Heart left ventricle (tissue), 16 donors: ENCODE measurements at regions not wholly inside any gene's neighbourhood (a gene's known extent, or its start where the extent isn't known, plus 50 kb on each side); places are given as distances from the start of the nearest gene placed in this dataset.

ENCODE experiments used
- ATAC-seq, 4 donors: fragments of 200-7000 bp; cut with Tn5 transposase; one replicate each; pipeline ENCODE4 v1.9.1; 2020 to 2022; ENCODE audit warnings: moderate library complexity in 4 of 4, mild to moderate bottlenecking in 3 of 4, moderate number of reproducible peaks in 1 of 4
- DNase-seq, 5 donors: peaks; one replicate each; pipeline ENCODE4 v3.0.0-alpha.2; 2020
- H3K27ac ChIP-seq, 12 donors: fragments of 200-600 bp; sonication (generic) in 4 of 12; one replicate each; pipeline versions ENCODE4 v1.5.0 to v1.8.0; 2016 to 2022; ENCODE audit warnings: mild to moderate bottlenecking in 2 of 12
- H3K27me3 ChIP-seq, 9 donors: fragments of 200-600 bp; sonication (generic) in 2 of 9; one replicate each; pipeline versions ENCODE4 v1.5.1 to v1.8.0; 2016 to 2022; ENCODE audit warnings: mild to moderate bottlenecking in 3 of 9
- H3K36me3 ChIP-seq, 9 donors: fragments of 200-600 bp; sonication (generic) in 2 of 9; one replicate each; pipeline versions ENCODE4 v1.5.0 to v1.8.0; 2018 to 2022; ENCODE audit warnings: mild to moderate bottlenecking in 2 of 9
- H3K4me1 ChIP-seq, 12 donors: fragments of 200-600 bp; sonication (generic) in 4 of 12; one replicate each; pipeline versions ENCODE4 v1.5.0 to v1.8.0; 2016 to 2022; ENCODE audit warnings: mild to moderate bottlenecking in 3 of 12
- H3K4me3 ChIP-seq, 12 donors: fragments of 200-600 bp; sonication (generic) in 4 of 12; one replicate each; pipeline versions ENCODE4 v1.5.0 to v1.8.0; 2017 to 2022; ENCODE audit warnings: mild to moderate bottlenecking in 9 of 12, moderate library complexity in 4 of 12
- H3K9me3 ChIP-seq, 12 donors: fragments of 200-600 bp; sonication (generic) in 4 of 12; one replicate each; pipeline versions ENCODE4 v1.5.0 to v1.8.0; 2016 to 2022; ENCODE audit warnings: mild to moderate bottlenecking in 1 of 12
- POLR2A ChIP-seq, 2 donors: fragments of 450-650 bp; IDR thresholded peaks; one replicate each; pipeline ENCODE4 v1.6.1; 2017; ENCODE audit warnings: antibody characterized with exemption in 2 of 2, mild to moderate bottlenecking in 2 of 2, moderate library complexity in 2 of 2
- WGBS, 4 donors: extraction: QIAGEN DNeasy Blood & Tissue Kit in 2 of 4; methylation state at CpG; one replicate each; pipeline versions ENCODE4 v1.1.5 to v1.1.7; 2013 to 2018; 5-methylcytosine and 5-hydroxymethylcytosine counted together
- intact Hi-C, 10 donors: fragments of 100-400 bp; cut with DNase I; formaldehyde crosslinking; loops; one replicate each; pipeline versions ENCODE4 v1.11.1 to v1.14.2; 2022
- TF ChIP-seq, protein P1 (sequence below), 12 donors: fragments of 200-600 bp; sonication (generic) in 4 of 12; IDR thresholded peaks; one replicate each; pipeline versions ENCODE4 v1.5.0 to v1.8.0; 2018 to 2022; ENCODE audit warnings: antibody characterized with exemption in 12 of 12, mild to moderate bottlenecking in 5 of 12
- donor health status: ischemic (EF 13 %, LVEDD 7.1; RV severe dilation, severe dysfunction).
- donor health status: healthy with polysubstance abuse.
- donor health status: DM: no; HTN: yes; CAD: no.
- donor health status: DM: no; HTN: no; CAD: no.
- donor health status: ischemic (EF 25% LVEDD 6.9; RV normal size, moderate dysfunction).
- donor health status: ischemic (EF 25% LVEDD 5.7; RV mildly dilated, moderate dysfunction).
- donor health status: healthy.
- donor health status: DM: yes; HTN: yes; CAD: no.
- donor health status: ischemic (EF 35%, LVEDD 5.7; RV mildly dilated, moderate dysfunction).
- donor health status: nonischemic (EF 11% LVEDD 7.7; RV severe dilation, severe dysfunction).
- donor health status: DM: yes; HTN: yes; CAD: no.
- donor health status: PGD.
- donor health status: ischemic (EF 29% LVEDD 5.4; RV normal size, mild dysfunction).
- donor health status: nonischemic (EF 23%, LVEDD 6.1; RV moderate dilation, normal function).

- 61 to 75% (median 71%) methylated on average over 3 of the region's 3 CpGs for WGBS, 4 donors
- no peak overlapping the region for H3K27ac ChIP-seq
Observed at GRCh38 chr2:139969323-139969722, 1189.1 kb upstream of the NXPH2 start.

DNA sequence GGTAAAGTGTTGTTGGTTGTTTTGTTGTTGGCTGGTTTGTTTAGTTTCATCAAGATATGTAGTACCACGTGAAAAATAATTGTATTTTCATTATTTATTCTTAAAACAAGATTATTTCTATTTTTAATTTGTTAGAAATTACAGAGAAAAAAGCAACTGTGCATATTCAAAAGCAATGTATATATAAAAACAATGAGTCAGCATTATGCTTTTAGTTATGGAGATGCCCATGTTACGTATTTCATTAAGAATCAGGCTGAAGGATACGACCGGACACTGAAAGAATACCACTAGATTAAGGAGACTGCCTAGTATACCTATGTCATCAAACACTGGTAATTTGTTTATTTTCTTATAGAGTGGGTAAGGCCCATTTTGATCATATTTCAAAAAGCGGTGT is 1188.4 kb upstream of the NXPH2 start:
- intact Hi-C loops, result no loop called here
- no peaks in the 10 kb centered on the region for H3K36me3 ChIP-seq
- ATAC-seq (no peak), DNase-seq (no peak)
- 73 to 83% (median 79%) methylated on average over 5 of the region's 5 CpGs for WGBS, 4 donors
- no peaks in the 10 kb centered on the region for H3K27me3 ChIP-seq
- H3K4me1 ChIP-seq, result no peaks in the 10 kb centered on the region
- no peak overlapping the region for H3K27ac ChIP-seq
- H3K9me3 ChIP-seq, result peaks cover 0 to 19% (median under 1%) of the 10 kb centered on the region in 12 donors
- no peak for TF ChIP-seq POLR2A (IDR thresholded peaks at IDR 0.05)
- TF ChIP-seq, protein P1, sequence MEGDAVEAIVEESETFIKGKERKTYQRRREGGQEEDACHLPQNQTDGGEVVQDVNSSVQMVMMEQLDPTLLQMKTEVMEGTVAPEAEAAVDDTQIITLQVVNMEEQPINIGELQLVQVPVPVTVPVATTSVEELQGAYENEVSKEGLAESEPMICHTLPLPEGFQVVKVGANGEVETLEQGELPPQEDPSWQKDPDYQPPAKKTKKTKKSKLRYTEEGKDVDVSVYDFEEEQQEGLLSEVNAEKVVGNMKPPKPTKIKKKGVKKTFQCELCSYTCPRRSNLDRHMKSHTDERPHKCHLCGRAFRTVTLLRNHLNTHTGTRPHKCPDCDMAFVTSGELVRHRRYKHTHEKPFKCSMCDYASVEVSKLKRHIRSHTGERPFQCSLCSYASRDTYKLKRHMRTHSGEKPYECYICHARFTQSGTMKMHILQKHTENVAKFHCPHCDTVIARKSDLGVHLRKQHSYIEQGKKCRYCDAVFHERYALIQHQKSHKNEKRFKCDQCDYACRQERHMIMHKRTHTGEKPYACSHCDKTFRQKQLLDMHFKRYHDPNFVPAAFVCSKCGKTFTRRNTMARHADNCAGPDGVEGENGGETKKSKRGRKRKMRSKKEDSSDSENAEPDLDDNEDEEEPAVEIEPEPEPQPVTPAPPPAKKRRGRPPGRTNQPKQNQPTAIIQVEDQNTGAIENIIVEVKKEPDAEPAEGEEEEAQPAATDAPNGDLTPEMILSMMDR (IDR thresholded peaks at IDR 0.05), result no peak
- no peak overlapping the region for H3K4me3 ChIP-seq

More at GRCh38 chr2:139969323-139969722, 1189.1 kb upstream of the NXPH2 start:
- H3K4me1 ChIP-seq, result no peaks in the 10 kb centered on the region
- TF ChIP-seq POLR2A (IDR thresholded peaks at IDR 0.05), result no peak
- TF ChIP-seq, protein P1 (IDR thresholded peaks at IDR 0.05), result no peak
- peaks cover 0 to 21% (median 1%) of the 10 kb centered on the region in 12 donors for H3K9me3 ChIP-seq
- ATAC-seq (no peak), DNase-seq (no peak)
- no peaks in the 10 kb centered on the region for H3K27me3 ChIP-seq
- H3K36me3 ChIP-seq, result no peaks in the 10 kb centered on the region
- intact Hi-C loops, result no loop called here
- no peak overlapping the region for H3K4me3 ChIP-seq

DNA sequence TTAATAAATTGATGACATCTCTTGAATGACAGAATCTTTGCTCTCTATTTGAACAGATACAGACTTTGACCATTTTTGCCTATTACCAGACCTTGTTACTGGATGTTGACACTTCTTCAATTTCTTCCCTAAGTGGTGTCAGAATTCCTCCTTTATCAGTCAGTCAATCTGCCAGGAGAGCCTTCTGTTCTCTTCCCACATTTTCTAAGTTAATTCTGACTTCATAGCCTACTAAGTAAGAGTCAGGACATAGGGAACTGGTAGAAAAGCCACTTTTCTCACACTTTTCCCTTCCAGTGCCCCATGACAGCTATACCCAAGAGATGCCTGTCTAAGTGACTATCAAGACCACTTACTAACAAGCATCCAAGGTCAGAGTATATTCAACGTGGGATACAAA is 1187.5 kb upstream of the NXPH2 start:
- no peak for TF ChIP-seq POLR2A (IDR thresholded peaks at IDR 0.05)
- TF ChIP-seq, protein P1 (IDR thresholded peaks at IDR 0.05), result no peak
- H3K27me3 ChIP-seq, result no peaks in the 10 kb centered on the region
- H3K4me3 ChIP-seq, result no peak overlapping the region
- WGBS, 4 donors, result 33 to 52% (median 43%) methylated on average over 1 of the region's 1 CpG
- no peak for ATAC-seq
- no peak overlapping the region for H3K27ac ChIP-seq
- intact Hi-C loops, result no loop called here
- DNase-seq, result no peak
- no peaks in the 10 kb centered on the region for H3K36me3 ChIP-seq
- H3K4me1 ChIP-seq, result no peaks in the 10 kb centered on the region
- peaks cover 0 to 9% (median 0%) of the 10 kb centered on the region in 12 donors for H3K9me3 ChIP-seq

DNA sequence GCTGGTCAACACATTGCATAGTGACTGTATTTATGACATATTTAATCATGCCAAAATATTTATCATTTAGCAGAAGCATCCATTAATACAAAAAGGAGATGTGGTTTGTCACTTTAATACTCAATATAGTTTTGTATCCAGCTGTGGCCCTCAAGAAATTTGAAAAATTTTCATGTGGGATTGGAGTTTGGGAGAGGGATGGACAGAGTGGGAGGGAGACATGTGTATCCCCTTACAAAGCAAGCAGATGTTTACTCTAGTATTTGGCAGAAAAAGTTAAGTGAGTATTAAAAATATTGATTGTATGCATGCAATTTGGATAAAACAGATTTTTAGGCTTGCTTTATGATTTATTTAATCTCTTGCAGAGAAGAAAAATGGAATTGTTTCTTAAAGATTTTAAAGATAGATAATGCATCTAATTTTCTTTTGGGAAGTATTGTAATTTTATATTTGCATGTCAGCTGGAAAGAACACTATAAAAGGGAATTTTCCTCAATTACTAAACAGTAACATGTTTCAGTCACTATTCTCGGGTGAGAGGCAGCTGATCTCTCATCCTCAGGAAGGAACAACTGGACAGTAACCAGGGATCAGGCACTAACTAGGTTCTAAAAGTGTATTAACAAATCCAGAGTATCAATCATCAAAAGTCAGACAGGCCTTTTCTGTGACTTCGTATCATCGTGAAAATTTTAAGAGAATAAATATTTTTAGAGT is 1184.7 kb upstream of the NXPH2 start:
- Histone ChIP-seq H3K27ac (no peak overlapping the region), H3K4me3 (no peak overlapping the region), H3K36me3 (no peaks in the 10 kb centered on the region), H3K9me3 (no peaks in the 10 kb centered on the region), H3K4me1 (no peaks in the 10 kb centered on the region), H3K27me3 (no peaks in the 10 kb centered on the region)
- ATAC-seq (no peak), DNase-seq (no peak)
- TF ChIP-seq POLR2A (IDR thresholded peaks at IDR 0.05), result no peak
- TF ChIP-seq, protein P1 (IDR thresholded peaks at IDR 0.05), result no peak
- intact Hi-C loops, result no loop called here
- WGBS, 4 donors, result 82 to 85% (median 83%) methylated on average over 3 of the region's 3 CpGs
